ENCODE measurements at regions not wholly inside any gene's neighbourhood (a gene's known extent, or its start where the extent isn't known, plus 50 kb on each side); places are given as distances from the start of the nearest gene placed in this dataset.
"Not testable (repeated sequence)": the region's sequence is repeated elsewhere in the genome, so short reads cannot be mapped to it uniquely, and the experiment has no call there.

GRCh38 chrX:129361576-129361975 lies 161.7 kb downstream of the SMARCA1 start:
- Histone ChIP-seq H3K36me3 (replicated peaks) (no peaks in the 10 kb centered on the region), H3K4me1 (no peaks in the 10 kb centered on the region), H3K27me3 (ENCODE audit: low read depth) (no peaks in the 10 kb centered on the region), H3K4me3 (no peak overlapping the region), H3K9me3 (no peaks in the 10 kb centered on the region)
- DNase-seq (ENCODE audit: low spot score in 2 of 2), result no peak
- in situ Hi-C loops (cut with MboI; ENCODE audit: low sequenced_read_pairs), result no loop called here

- Histone ChIP-seq H3K4me3 (no peak overlapping the region), H3K9me3 (no peaks in the 10 kb centered on the region), H3K4me1 (no peaks in the 10 kb centered on the region), H3K27me3 (ENCODE audit: low read depth) (no peaks in the 10 kb centered on the region), H3K36me3 (replicated peaks) (no peaks in the 10 kb centered on the region)
- DNase-seq (ENCODE audit: low spot score in 2 of 2), result peak; percentile 54 to 74
- in situ Hi-C loops (cut with MboI; ENCODE audit: low sequenced_read_pairs), result no loop called here
Observed at GRCh38 chrX:129360175-129360574, 163.1 kb downstream of the SMARCA1 start.

- no peaks in the 10 kb centered on the region for H3K36me3 ChIP-seq (replicated peaks)
- in situ Hi-C loops (cut with MboI; ENCODE audit: low sequenced_read_pairs), result no loop called here
- no peaks in the 10 kb centered on the region for H3K4me1 ChIP-seq
- no peak for DNase-seq (ENCODE audit: low spot score in 2 of 2)
- no peaks in the 10 kb centered on the region for H3K27me3 ChIP-seq (ENCODE audit: low read depth)
- no peak overlapping the region for H3K4me3 ChIP-seq
- no peaks in the 10 kb centered on the region for H3K9me3 ChIP-seq
Observed at GRCh38 chrX:129359269-129359668, 164.0 kb downstream of the SMARCA1 start.

GRCh38 chrX:129357428-129357827 lies 165.9 kb downstream of the SMARCA1 start:
- H3K4me1 ChIP-seq; H3K4me3 ChIP-seq; H3K9me3 ChIP-seq; in situ Hi-C loops (cut with MboI; ENCODE audit: low sequenced_read_pairs); H3K36me3 ChIP-seq (replicated peaks); DNase-seq (ENCODE audit: low spot score in 2 of 2); H3K27me3 ChIP-seq (ENCODE audit: low read depth): not testable (repeated sequence)

GRCh38 chrX:129347291-129347690 lies 176.0 kb downstream of the SMARCA1 start:
- H3K4me3 ChIP-seq, result no peak overlapping the region
- no peaks in the 10 kb centered on the region for H3K27me3 ChIP-seq (ENCODE audit: low read depth)
- H3K4me1 ChIP-seq, result no peaks in the 10 kb centered on the region
- no peaks in the 10 kb centered on the region for H3K9me3 ChIP-seq
- in situ Hi-C loops (cut with MboI; ENCODE audit: low sequenced_read_pairs), result no loop called here
- no peaks in the 10 kb centered on the region for H3K36me3 ChIP-seq (replicated peaks)
- DNase-seq (ENCODE audit: low spot score in 2 of 2), result peak; percentile 7 to 23

GRCh38 chrX:129346574-129346973 lies 176.7 kb downstream of the SMARCA1 start:
- in situ Hi-C loops (cut with MboI; ENCODE audit: low sequenced_read_pairs), result no loop called here
- H3K27me3 ChIP-seq (ENCODE audit: low read depth), result no peaks in the 10 kb centered on the region
- H3K9me3 ChIP-seq, result no peaks in the 10 kb centered on the region
- no peaks in the 10 kb centered on the region for H3K4me1 ChIP-seq
- H3K36me3 ChIP-seq (replicated peaks), result no peaks in the 10 kb centered on the region
- no peak for DNase-seq (ENCODE audit: low spot score in 2 of 2)
- H3K4me3 ChIP-seq, result no peak overlapping the region

- in situ Hi-C loops (cut with MboI; ENCODE audit: low sequenced_read_pairs); H3K27me3 ChIP-seq (ENCODE audit: low read depth); H3K36me3 ChIP-seq (replicated peaks); H3K4me1 ChIP-seq; H3K4me3 ChIP-seq; H3K9me3 ChIP-seq: not testable (repeated sequence)
- DNase-seq (ENCODE audit: low spot score in 2 of 2), result peak in 1 of 2 experiments; percentile 41
Observed at GRCh38 chrX:129337264-129337663, 186.0 kb downstream of the SMARCA1 start.

GRCh38 chrX:129323115-129323514 lies 200.2 kb downstream of the SMARCA1 start:
- DNase-seq (ENCODE audit: low spot score in 2 of 2), result no peak
- H3K27me3 ChIP-seq (ENCODE audit: low read depth), result no peaks in the 10 kb centered on the region
- in situ Hi-C loops (cut with MboI; ENCODE audit: low sequenced_read_pairs), result no loop called here
- H3K4me1 ChIP-seq, result no peaks in the 10 kb centered on the region
- no peak overlapping the region for H3K4me3 ChIP-seq
- no peaks in the 10 kb centered on the region for H3K36me3 ChIP-seq (replicated peaks)
- H3K9me3 ChIP-seq, result no peaks in the 10 kb centered on the region

GRCh38 chrX:129318375-129318774 lies 204.9 kb downstream of the SMARCA1 start:
- no peak overlapping the region for H3K4me3 ChIP-seq
- H3K27me3 ChIP-seq (ENCODE audit: low read depth), result no peaks in the 10 kb centered on the region
- H3K9me3 ChIP-seq, result no peaks in the 10 kb centered on the region
- no peaks in the 10 kb centered on the region for H3K4me1 ChIP-seq
- no peaks in the 10 kb centered on the region for H3K36me3 ChIP-seq (replicated peaks)
- peak in 1 of 2 experiments; percentile 32 for DNase-seq (ENCODE audit: low spot score in 2 of 2)
- in situ Hi-C loops (cut with MboI; ENCODE audit: low sequenced_read_pairs), result no loop called here

GRCh38 chrX:129316461-129316860 lies 206.8 kb downstream of the SMARCA1 start:
- H3K36me3 ChIP-seq (replicated peaks), result no peaks in the 10 kb centered on the region
- no peak overlapping the region for H3K4me3 ChIP-seq
- no peaks in the 10 kb centered on the region for H3K27me3 ChIP-seq (ENCODE audit: low read depth)
- in situ Hi-C loops (cut with MboI; ENCODE audit: low sequenced_read_pairs), result no loop called here
- no peak for DNase-seq (ENCODE audit: low spot score in 2 of 2)
- H3K4me1 ChIP-seq, result no peaks in the 10 kb centered on the region
- no peaks in the 10 kb centered on the region for H3K9me3 ChIP-seq

- H3K36me3 ChIP-seq (replicated peaks), result no peaks in the 10 kb centered on the region
- no peaks in the 10 kb centered on the region for H3K9me3 ChIP-seq
- H3K4me1 ChIP-seq, result no peaks in the 10 kb centered on the region
- in situ Hi-C loops (cut with MboI; ENCODE audit: low sequenced_read_pairs), result no loop called here
- no peak overlapping the region for H3K4me3 ChIP-seq
- no peaks in the 10 kb centered on the region for H3K27me3 ChIP-seq (ENCODE audit: low read depth)
- no peak for DNase-seq (ENCODE audit: low spot score in 2 of 2)
Observed at GRCh38 chrX:129310000-129310399, 213.3 kb downstream of the SMARCA1 start.

- Histone ChIP-seq H3K4me1 (no peaks in the 10 kb centered on the region), H3K27me3 (ENCODE audit: low read depth) (0 out of 2 replicates have a peak, but pooled peaks cover 3% of the 10 kb centered on the region), H3K9me3 (no peaks in the 10 kb centered on the region), H3K36me3 (replicated peaks) (no peaks in the 10 kb centered on the region), H3K4me3 (no peak overlapping the region)
- in situ Hi-C loops (cut with MboI; ENCODE audit: low sequenced_read_pairs), result no loop called here
- DNase-seq (ENCODE audit: low spot score in 2 of 2), result no peak
Observed at GRCh38 chrX:129262912-129263311, 260.4 kb downstream of the SMARCA1 start.

- DNase-seq (ENCODE audit: low spot score in 2 of 2); H3K27me3 ChIP-seq (ENCODE audit: low read depth); H3K36me3 ChIP-seq (replicated peaks); in situ Hi-C loops (cut with MboI; ENCODE audit: low sequenced_read_pairs); H3K9me3 ChIP-seq; H3K4me1 ChIP-seq; H3K4me3 ChIP-seq: not testable (repeated sequence)
Observed at GRCh38 chrX:129255516-129255915, 267.8 kb downstream of the SMARCA1 start.

- H3K4me1 ChIP-seq, result no peaks in the 10 kb centered on the region
- no peaks in the 10 kb centered on the region for H3K36me3 ChIP-seq (replicated peaks)
- no peaks in the 10 kb centered on the region for H3K9me3 ChIP-seq
- H3K4me3 ChIP-seq, result no peak overlapping the region
- in situ Hi-C loops (cut with MboI; ENCODE audit: low sequenced_read_pairs), result no loop called here
- no peaks in the 10 kb centered on the region for H3K27me3 ChIP-seq (ENCODE audit: low read depth)
- no peak for DNase-seq (ENCODE audit: low spot score in 2 of 2)
Observed at GRCh38 chrX:129249563-129249962, 273.7 kb downstream of the SMARCA1 start.

- H3K27me3 ChIP-seq (ENCODE audit: low read depth), result no peaks in the 10 kb centered on the region
- no peaks in the 10 kb centered on the region for H3K4me1 ChIP-seq
- in situ Hi-C loops (cut with MboI; ENCODE audit: low sequenced_read_pairs), result no loop called here
- H3K36me3 ChIP-seq (replicated peaks), result no peaks in the 10 kb centered on the region
- no peaks in the 10 kb centered on the region for H3K9me3 ChIP-seq
- no peak overlapping the region for H3K4me3 ChIP-seq
- no peak for DNase-seq (ENCODE audit: low spot score in 2 of 2)
Observed at GRCh38 chrX:129247642-129248041, 275.6 kb downstream of the SMARCA1 start.
